GM21526 (cell line): ENCODE measurements at regions not wholly inside any gene's neighbourhood (a gene's known extent, or its start where the extent isn't known, plus 50 kb on each side); places are given as distances from the start of the nearest gene placed in this dataset.
"Not testable (repeated sequence)": the region's sequence is repeated elsewhere in the genome, so short reads cannot be mapped to it uniquely, and the experiment has no call there.

Source experiments
- ATAC-seq: cut with Tn5 transposase; IDR thresholded peaks from one replicate; pipeline ENCODE4 v1.9.1; 2021; ENCODE audit warnings: moderate library complexity; ENCODE audit not compliant: unreplicated experiment, low FRiP score

DNA sequence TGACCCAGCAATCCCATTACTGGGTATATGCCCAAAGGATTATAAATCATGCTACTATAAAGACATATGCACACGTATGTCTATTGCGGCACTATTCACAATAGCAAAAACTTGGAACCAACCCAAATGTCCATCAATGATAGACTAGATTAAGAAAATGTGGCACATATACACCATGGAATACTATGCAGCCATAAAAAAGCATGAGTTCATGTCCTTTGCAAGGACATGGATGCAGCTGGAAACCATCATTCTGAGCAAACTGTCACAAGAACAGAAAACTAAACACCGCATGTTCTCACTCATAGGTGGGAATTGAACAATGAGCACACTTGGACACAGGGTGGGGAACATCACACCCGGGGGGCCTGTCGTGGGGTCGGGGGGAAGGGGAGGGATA lies 80.1 kb upstream of the TMEM170B start:
- not testable (repeated sequence) for ATAC-seq

DNA sequence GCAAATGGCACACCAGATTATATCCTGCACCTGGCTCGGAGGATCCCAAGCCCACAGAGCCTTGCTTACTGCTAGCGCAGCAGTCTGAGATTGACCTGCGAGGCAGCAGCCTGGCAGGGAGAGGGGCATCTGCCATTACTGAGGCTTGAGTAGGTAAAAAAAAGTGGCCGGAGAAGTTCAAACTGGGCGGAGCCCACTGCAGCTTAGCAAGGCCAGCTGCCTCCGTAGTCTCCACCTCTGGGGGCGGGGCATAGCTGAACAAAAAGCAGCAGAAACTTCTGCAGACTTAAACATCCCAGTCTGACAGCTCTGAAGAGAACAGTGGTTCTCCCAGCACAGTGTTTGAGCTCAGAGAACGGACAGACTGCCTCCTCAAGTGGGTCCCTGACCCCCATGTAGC lies 85.4 kb upstream of the TMEM170B start:
- not testable (repeated sequence) for ATAC-seq

DNA sequence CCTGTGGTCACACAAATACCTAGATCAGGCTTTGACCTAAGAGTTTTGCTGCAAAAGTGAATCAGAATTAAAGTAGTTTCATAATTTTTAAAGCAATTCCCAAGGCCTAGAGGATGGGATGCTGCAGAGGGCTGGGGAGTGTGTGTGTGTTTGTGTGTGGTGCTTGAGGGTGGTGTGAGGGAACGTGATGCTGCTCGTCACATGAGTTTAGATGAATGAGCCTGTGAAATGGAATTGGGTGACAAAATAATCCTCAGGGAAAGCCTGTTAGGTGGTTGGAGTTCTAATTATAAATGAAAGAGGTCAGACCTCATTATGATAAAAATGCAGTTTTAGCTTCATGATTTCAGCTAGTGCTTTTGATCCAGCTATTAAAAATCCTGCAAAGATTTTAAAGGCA lies 87.5 kb upstream of the TMEM170B start:
- ATAC-seq = no peak

DNA sequence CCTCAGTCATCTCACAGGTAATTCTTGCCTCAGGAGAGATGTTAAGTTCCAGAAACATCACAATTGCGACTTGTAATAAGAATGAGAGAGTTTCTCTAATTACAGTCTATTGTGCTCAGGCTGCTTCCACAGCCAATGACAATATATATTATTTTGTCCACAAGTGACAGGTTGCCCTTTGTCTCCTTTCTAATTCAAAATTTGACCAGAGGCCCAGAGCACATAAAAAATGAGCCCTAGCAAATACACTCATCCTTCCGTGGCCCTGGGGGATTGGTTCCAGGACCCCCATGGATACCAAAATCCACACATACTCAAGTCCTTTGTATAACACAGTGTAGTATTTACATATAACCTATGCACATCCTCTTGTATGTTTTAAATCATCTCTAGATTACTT lies 88.1 kb upstream of the TMEM170B start:
- no peak for ATAC-seq

DNA sequence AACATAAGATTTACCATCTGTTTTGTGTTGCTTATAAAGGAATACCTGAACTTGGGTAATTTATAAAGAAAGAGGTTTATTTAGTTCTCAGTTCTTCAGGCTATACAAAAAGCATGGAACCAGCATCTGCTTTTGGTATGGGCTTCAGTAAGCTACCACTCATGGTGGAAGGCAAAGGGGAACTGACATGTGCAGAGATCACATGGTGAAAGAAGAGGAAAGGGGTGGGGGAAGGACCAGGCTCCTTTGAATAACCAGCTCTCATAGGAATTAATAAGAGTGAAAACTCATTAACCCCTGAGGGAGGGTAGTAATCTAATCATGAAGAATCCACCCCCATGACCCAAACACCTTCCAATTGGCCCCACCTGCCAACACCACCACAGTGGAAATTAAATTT lies 89.5 kb upstream of the TMEM170B start:
- ATAC-seq = no peak

DNA sequence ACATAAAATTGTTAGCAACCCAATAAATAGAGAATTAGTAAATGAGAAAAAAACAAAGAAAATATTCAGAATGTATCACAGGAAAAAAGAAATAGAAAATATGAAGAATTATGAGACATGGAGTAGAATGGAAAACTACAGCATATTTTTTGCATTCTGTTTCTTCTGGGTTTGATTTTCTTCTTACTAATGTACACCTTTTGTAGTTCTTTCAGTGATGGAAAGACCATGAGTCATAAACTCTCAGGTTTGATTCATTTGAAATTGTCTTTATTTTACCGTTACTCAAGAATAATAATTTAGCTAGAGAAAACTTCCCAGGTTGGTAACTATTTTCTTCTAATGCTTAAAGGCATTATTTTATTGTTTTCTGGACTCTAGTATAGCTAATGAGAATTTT lies 90.3 kb upstream of the TMEM170B start:
- ATAC-seq = no peak

DNA sequence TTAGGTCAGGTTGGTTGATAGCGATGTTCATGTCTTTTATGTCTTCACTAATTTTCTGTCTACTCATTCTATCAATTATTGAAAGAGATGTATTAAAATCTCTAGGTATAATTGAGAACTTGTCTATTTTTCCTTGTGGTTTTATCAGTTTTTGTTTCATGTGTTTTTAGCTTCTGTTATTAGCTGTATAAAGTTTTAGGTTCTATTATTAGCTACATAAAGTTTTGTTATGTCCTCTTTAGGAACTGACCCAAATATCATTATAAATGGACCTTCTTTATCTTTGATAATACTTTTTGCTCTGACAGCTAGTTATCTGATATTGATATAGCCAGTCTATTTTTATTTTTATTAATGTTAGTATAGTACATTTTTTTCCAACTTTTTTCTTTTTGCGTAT lies 92.4 kb upstream of the TMEM170B start:
- ATAC-seq = no peak

DNA sequence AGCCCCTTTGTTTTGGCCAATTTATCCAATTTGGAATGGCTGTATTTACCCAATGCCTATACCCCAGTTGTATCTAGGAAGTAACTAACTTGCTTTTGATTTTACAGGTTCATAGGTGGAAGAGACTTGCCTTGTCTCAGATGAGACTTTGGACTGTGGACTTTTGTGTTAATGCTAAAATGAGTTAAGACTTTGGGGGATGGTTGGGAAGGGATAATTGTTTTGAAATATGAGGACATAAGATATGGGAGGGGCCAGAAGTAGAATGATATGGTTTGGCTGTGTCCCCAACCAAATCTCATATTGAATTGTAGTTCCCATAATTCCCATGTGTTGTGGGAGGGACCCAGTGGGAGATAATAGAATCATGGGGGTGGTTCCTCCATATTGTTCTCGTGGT lies 94.4 kb upstream of the TMEM170B start:
- not testable (repeated sequence) for ATAC-seq

DNA sequence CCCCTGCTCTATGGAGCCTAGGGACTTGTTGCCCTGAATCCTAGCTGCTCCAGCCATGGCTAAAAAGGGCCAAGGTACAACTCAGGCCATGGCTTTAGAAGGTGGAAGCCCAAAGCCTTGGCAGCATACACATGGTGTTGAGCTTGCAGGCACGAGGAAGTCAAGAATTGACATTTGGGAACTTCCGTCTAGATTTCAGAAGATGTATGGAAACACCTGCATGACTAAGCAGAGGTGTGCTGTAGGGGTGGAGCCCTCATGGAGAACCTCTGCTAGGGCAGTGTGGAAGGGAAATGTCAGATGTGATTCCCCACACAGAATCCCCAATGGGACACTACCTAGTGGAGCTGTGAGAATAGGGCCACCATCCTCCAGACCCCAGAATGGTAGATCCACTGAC lies 95.1 kb upstream of the TMEM170B start:
- no peak for ATAC-seq

DNA sequence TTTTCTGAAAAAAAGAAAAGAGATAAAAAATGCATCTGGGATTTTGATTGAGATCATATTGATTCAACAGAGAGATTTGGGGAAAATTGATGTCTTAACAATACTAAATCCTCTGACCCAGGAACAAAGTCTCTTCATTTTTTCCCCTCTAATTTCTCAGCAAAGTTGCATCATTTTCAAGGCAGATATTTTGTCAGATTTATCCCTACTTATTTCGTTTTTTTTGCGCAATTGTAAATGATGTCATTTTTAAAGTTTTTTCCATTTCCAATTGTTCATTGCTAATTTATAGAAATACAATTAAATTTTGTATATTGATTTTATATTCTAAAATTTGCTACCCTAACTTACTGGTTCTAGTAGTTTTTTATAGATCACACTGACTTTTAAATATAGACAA lies 97.7 kb upstream of the TMEM170B start:
- ATAC-seq = no peak

DNA sequence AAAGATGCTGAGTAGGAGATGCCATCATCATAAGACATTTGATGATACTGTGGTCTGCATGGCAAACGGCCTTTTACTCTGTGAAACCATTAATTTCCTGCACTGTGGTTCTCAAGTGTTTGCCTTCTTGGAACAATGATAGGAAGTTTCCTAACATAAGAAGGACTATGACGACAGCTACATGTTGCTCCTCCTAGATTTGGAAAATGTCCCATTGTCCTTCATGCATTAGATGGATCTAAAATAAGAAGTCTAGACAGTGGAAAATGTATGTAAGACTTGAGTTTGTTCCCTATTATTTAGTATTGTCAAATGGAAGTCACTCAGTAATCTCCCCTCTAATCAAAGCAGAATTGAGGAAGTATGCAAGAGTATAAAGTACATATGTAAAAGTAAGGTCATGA lies 98.5 kb upstream of the TMEM170B start:
- no peak for ATAC-seq

DNA sequence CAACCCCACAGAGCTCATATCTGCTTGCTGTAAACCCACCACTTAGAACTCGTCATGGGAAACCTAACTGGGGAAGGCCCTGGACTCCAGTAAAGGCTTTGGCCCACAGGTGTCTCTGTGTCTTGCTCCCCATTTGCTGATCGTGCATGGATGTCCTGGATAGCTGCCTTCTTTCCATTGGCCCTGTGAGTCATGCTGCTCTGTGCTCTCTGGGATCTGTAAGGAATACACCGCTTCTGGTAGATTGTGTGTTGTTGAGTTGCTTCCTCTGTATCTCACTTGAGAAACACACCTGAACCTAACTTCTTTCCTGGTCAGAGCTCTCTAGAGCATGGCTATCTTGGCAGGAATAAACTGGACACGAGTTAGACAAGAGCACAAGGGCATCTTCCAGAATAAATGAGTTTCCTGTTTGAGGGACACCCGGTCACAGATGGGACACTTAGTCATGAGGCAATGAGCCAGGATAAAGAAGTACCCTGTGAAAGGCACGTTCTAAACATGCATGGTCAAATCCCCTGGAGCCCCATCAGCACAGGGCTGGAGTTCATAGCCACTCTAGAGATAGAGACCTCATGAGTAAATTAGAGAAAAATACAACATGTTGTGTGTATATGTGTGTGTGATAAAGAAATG lies 99.6 kb upstream of the TMEM170B start:
- no peak for ATAC-seq

DNA sequence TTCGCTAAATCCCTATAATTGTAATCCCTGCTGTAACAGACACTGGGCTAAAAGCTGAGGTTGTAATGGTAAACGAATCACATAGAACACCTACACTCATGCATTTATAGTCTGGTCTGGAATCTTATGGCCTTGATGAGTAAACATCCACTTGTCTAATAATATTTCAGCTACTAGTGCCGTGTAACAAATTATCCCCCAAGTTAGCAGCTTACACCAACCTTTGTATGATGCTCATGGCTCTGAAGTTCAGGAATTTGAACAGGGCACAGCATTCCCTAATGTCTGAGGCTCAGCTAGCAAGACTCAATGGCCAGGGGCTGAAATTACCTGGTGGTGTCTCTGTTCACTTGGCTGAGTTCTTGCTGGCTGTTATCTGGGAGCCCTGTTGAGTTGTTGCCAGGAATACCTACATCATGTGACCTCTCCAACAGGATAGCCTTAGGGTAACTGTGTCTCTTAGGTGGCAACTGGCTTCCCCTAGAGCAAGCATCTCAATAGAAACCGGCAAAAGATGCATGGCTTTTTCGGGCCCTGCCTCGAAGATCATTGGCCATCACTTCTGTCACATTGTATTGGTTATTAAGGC lies 100.9 kb upstream of the TMEM170B start:
- ATAC-seq = no peak

DNA sequence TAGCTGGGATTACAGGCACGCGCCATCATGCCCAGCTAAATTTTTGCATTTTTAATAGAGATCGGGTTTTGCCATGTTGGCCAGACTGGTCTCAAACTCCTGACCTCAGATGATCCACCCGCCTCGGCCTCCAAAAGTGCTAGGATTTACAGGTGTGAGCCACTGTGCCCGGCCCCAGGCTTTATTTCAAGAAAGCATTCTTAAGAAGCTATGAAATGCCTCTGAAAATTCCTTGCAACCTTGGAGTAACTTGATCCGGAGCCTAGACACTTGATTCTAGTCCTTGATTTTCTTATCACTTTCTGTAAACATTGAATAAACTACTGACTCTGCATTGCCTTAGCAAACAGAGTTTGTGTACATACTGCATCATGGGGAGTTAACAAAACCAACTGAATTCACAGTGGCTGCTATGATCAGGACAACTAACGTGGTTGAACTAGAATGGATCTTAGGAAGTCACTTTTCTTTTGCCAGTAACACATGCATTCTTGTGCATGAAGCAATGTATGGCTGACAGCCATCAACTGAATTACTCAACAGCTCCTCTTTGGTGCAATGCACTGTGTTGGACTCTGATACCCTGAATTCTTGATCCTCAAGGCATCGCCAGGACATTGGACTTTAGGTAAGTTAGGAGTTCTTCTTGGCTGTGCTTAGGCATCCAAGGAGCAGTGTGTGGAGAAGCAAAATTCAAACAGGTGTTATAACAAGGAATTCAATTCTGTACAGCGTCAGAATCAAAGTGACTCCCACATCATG lies 102.8 kb upstream of the TMEM170B start:
- no peak for ATAC-seq

DNA sequence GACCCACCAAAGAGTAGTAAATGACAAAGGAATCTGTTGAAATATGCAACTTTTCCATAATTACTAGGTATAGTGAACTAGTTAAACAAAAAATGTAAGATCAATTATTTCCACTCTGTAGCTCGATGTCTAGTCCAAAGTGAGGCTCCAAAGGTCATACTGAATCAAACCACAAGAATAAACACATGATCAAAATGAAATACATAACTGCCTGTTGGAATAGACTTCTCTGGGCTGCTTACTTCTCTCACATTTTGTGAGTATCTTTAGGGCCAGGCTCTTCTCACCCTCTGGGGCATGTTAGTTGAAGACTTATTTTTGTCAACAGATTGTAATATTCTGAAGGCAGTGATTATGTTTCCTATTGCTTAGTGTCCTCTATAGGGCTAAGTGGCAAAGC lies 103.7 kb upstream of the TMEM170B start:
- ATAC-seq = no peak

DNA sequence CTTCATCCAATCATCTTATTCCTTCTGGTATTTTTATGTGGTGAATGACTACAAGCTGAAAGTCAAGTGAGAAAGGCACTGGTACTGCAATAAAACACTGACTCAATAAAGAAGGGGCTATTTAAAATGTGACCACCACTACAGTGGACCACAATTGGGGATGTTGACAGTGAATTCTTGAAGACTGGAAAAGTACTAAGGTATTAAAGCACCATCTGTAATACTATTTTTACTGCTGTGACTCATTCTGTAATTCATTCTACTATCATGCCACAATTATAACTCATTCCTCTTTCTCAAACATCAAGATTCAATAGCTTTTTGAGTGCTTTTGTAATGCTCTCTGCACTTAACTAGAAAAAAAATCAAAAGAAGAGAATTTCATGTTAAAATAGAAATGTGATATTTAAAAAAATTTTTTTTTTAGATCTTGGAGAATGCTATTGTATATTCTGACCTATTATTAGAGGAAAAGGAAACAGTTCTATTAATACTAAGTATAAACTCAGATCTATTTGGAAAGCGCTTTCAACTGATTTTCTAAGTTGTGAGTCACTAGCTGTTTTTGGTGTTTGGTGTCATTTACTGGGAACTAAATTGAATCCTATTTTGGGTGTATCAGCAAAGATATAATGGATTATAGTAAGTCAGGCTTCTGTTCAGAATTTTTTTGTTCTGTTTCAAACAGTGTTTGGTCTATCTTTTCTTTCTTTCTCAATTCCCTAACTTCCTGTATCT lies 104.7 kb upstream of the TMEM170B start:
- ATAC-seq = no peak

DNA sequence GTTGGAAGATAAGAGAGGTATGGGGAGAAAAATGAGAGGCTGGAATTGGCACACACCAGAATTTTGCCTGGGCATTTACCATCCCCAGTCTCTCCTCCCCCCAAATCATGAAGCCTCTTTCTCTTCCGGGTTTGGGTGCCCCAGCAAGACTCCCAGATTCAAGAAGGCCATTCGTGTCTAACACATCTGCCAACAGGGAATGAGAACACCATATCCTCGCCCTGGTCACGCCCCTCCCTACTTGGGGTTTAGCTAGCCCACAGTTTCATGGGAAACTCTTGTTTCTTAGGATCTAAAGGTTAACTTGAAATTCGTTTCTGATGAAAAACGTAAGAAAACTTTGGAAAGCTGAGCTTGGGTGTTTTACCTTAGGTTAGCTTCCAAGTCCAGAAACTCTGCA lies 105.5 kb upstream of the TMEM170B start:
- no peak for ATAC-seq

DNA sequence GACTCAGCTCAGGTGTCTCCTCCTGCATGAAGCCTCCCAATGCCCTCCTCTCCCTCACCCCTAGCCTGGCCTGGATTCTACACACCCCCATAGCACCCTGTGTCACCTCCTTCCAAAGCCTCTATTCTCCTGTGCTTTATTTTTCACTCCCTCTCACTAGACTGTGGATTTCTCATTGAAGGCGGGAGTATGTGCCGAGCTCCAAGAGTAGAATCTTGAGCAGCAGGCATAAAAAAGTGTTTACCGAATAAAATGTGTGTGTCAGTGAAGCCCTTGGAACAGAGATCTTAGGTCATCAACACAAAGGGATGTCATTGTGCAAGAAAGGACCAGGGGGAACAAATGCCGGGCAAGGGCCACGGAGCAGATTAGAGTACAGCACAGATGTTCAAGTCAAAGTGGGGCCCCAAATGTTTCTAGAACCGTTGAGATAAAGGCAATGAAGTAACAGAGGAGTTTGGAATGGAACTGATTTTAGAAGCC lies 106.1 kb upstream of the TMEM170B start:
- no peak for ATAC-seq

DNA sequence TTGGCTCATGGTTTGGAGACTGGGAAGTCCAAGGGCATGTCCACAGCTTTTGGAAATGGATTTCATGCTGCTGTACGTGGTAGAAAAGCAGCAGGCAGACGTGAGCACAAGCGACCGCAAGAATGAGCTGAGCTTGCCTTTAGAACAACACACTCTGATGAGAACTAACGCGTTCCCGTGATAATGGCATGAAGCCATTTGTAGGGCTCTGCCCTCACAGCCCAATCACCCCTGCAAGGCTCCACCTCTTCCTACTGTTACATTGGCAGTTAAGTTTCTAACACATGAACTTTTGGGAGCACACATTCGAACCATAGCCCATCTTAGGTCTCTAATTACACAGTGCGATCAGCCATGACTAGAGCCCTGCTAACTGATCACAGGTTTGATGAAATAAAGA lies 107.5 kb upstream of the TMEM170B start:
- ATAC-seq = no peak

DNA sequence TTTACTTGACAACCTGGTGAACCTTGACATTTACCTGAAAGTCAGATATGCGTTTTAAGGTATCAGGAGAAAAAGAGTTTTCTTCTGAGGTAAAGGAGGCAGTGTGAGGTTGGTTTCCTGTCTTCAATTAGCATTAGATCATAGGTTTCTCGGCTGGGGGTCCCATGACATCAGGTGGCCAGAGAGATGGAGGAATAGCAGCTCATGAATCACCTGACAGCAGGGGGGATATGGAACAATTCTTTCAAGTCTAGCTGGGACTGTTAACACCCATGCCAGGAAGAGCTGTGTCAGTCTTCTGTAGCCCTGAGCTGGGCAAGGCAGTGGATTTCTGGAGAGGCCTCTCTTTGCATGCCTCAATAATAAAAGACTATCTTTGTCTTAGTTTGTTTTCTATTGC lies 108.0 kb upstream of the TMEM170B start:
- ATAC-seq = no peak

DNA sequence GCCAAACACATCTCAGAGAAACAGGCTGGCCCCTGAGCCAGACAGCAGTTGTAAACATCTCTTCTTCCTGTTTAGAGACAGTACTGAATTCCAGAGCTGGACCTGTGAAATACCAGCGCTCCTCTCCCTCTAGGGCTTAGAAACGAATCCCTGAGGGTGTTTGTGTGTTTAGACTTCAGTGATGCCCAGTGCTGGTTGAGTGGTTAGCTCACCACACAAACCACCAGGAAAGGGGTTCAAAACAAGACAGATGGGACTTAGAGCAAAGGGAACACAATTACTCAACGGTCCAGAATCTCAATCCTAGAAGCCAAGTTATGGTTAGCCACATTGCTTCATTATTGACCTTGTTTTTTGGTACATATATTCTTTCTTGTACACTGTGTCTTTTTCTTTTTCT lies 108.7 kb upstream of the TMEM170B start:
- ATAC-seq = no peak
